ENCODE measurements at regions not wholly inside any gene's neighbourhood (a gene's known extent, or its start where the extent isn't known, plus 50 kb on each side); places are given as distances from the start of the nearest gene placed in this dataset.
"Not testable (repeated sequence)": the region's sequence is repeated elsewhere in the genome, so short reads cannot be mapped to it uniquely, and the experiment has no call there.

DNA sequence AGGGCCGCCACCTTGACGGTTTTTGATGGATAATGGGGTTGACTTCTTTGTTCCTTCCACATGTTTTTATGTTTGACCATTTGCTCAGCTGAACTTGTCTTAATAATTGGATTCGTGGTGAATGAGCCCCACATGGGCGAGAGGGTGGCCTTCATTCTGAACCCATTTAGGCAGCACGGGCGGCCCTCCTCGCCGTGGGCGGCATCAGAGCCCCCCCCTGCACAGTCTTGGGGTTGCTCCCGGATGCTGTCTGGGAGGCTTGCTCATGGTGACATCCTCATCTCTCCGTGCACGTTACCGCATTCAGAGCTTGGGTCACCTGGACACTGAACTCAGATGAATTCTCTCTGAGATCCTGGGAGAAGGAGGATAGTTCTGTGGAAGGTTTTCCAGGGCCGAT, 172.3 kb upstream of the OSBPL11 start:
- intact Hi-C loops (cut with DNase I): no loop called here
- Histone ChIP-seq H3K4me1 (peaks cover 8% of the 10 kb centered on the region), H3K9me3 (no peaks in the 10 kb centered on the region), H3K4me3 (no peak overlapping the region), H3K27ac (no peak overlapping the region), H3K36me3 (no peaks in the 10 kb centered on the region), H3K27me3 (no peaks in the 10 kb centered on the region)
- no peak for DNase-seq (ENCODE audit: extremely low spot score in 2 of 2)
- TF ChIP-seq, protein P1, sequence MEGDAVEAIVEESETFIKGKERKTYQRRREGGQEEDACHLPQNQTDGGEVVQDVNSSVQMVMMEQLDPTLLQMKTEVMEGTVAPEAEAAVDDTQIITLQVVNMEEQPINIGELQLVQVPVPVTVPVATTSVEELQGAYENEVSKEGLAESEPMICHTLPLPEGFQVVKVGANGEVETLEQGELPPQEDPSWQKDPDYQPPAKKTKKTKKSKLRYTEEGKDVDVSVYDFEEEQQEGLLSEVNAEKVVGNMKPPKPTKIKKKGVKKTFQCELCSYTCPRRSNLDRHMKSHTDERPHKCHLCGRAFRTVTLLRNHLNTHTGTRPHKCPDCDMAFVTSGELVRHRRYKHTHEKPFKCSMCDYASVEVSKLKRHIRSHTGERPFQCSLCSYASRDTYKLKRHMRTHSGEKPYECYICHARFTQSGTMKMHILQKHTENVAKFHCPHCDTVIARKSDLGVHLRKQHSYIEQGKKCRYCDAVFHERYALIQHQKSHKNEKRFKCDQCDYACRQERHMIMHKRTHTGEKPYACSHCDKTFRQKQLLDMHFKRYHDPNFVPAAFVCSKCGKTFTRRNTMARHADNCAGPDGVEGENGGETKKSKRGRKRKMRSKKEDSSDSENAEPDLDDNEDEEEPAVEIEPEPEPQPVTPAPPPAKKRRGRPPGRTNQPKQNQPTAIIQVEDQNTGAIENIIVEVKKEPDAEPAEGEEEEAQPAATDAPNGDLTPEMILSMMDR (IDR thresholded peaks at IDR 0.05): no peak
- no peak for TF ChIP-seq POLR2A (IDR thresholded peaks at IDR 0.05)
- no peak for TF ChIP-seq POLR2AphosphoS5 (IDR thresholded peaks at IDR 0.05; ENCODE audit: insufficient read depth in 1 of 2, low read depth in 1 of 2)

DNA sequence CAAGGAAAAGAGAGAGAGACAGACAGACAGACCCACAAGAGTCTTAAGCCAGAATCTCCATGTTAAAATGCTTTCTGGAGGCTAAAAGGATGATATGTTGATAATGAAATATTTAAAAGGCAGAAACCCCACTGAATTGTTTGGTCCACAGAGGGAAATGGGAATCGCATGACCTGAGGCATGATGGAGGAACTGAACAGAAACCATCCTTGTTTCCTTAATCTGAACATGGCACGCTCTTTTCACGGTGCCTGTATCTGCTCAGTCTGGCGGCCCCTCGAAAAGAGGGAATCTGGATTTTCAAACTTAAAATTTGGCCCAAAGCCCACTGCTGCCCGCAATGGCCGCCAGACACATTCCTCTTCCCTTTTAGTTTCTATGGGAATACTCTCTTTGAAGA, 173.5 kb upstream of the OSBPL11 start:
- intact Hi-C loops (cut with DNase I); H3K4me1 ChIP-seq; H3K27me3 ChIP-seq; H3K9me3 ChIP-seq; H3K27ac ChIP-seq; DNase-seq (ENCODE audit: extremely low spot score in 2 of 2); H3K4me3 ChIP-seq; H3K36me3 ChIP-seq: not testable (repeated sequence)

DNA sequence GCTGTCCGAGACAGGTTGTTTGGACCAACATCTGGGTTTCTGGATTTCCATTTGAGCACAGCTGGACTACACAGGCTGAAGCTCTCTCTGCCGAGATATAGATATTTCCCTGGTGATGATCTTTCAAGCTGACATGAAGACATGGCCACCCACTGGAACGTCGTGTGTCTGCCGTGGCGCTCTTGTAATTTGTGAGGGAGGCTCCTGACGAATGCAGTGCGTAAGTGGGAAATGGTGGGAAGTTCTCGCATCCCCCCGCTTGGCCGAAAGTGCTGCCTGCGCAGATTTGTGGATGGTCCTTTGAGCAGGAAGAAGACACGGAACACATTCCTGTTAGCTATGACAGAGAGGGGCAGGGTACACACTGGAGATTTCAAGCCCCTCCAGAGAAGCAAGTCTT, 176.2 kb upstream of the OSBPL11 start:
- intact Hi-C loops (cut with DNase I): loop anchor here (5.0 kb wide), 1 partner anchor 1101 kb away; no protein-coding TSS in a partner anchor
- H3K27me3 ChIP-seq; H3K4me3 ChIP-seq; H3K27ac ChIP-seq; DNase-seq (ENCODE audit: extremely low spot score in 2 of 2); H3K9me3 ChIP-seq; H3K36me3 ChIP-seq; H3K4me1 ChIP-seq: not testable (repeated sequence)

GRCh38 chr3:125774433-125775034, 179.2 kb upstream of the OSBPL11 start:
- not testable (repeated sequence) for H3K4me3 ChIP-seq; H3K9me3 ChIP-seq; H3K36me3 ChIP-seq; H3K4me1 ChIP-seq; H3K27me3 ChIP-seq; H3K27ac ChIP-seq; DNase-seq (ENCODE audit: extremely low spot score in 2 of 2)
- intact Hi-C loops (cut with DNase I): loop anchor here (5.0 kb wide), 1 partner anchor 1098 kb away; no protein-coding TSS in a partner anchor

DNA sequence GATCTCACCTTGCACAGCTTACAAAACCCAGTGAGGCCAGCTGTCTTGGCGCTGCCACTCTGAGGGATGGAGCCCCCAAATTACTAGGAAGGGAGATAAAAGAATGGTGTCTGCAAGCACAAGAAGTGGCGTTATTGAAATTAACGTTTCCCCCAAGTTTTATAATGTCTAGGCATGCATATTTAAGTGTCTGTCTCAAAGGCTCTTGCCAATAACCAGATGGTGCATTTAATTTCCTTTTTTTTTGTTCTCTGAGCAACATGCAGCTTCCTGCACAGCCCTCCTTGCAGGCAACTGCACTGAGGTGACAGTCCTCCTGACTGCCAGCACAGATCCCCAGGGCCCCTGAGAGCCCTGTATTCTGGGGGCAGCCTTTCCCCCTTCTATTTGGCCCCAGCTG, 179.8 kb upstream of the OSBPL11 start:
- H3K27ac ChIP-seq; H3K4me3 ChIP-seq; DNase-seq (ENCODE audit: extremely low spot score in 2 of 2); H3K9me3 ChIP-seq; H3K27me3 ChIP-seq; intact Hi-C loops (cut with DNase I); H3K4me1 ChIP-seq; H3K36me3 ChIP-seq: not testable (repeated sequence)

DNA sequence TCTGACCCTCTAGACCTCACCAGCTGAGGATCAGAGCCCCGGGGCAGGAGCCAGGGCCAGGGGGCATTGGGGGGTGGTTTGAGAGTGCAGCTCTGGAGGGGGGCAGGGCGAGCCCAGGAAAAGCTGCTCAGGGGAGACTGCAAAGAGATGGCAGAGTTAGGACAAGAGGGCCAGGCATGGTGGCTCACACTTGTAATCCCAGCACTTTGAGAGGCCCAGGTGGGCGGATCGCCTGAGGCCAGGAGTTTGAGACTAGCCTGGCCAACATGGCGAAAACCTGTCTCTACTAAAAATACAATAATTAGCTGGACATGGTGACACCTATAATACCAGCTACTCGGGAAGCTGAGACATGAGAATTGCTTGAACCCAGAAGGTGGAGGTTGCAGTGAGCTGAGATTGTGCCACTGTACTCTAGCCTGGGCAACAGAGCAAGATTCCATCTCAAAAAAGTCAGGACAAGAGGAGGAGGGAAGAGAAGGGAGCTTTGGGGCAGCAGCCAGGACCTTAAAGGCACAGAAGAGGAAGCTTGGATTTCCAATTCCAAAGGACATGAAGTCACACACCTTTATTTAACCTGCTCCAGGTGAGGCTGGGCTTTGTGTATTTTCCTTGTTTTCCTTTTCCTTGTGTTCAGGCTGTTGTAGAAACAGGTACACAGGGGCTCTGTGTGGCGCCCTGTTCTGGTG, 180.5 kb upstream of the OSBPL11 start:
- H3K36me3 ChIP-seq; H3K27ac ChIP-seq; DNase-seq (ENCODE audit: extremely low spot score in 2 of 2); intact Hi-C loops (cut with DNase I); H3K4me3 ChIP-seq; H3K9me3 ChIP-seq; H3K27me3 ChIP-seq; H3K4me1 ChIP-seq: not testable (repeated sequence)

DNA sequence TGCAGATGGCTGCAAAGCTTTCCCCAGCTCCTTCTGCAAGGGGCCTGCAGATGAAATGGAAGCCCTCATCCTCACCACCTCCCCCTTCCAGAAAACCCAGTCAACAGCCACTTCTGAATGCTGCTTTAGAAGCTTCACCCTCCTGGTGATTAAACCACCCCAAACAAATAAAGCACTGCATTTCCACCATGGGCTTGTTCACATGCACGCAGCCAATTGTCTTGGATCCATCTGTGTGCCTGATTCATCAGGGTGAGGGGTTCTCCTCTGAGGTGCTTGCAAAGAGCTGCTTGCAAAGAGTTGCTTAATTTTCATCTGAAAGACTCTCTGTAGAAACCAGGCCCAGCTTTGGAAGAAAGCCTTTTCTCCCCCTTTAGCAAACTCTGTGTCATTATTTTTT, 184.0 kb upstream of the OSBPL11 start:
- H3K27ac ChIP-seq; H3K4me1 ChIP-seq; intact Hi-C loops (cut with DNase I); DNase-seq (ENCODE audit: extremely low spot score in 2 of 2); H3K4me3 ChIP-seq; H3K36me3 ChIP-seq; H3K27me3 ChIP-seq; H3K9me3 ChIP-seq: not testable (repeated sequence)

GRCh38 chr3:125779918-125780317, 184.6 kb upstream of the OSBPL11 start:
- DNase-seq (ENCODE audit: extremely low spot score in 2 of 2); intact Hi-C loops (cut with DNase I); H3K27ac ChIP-seq; H3K27me3 ChIP-seq; H3K4me1 ChIP-seq; H3K36me3 ChIP-seq; H3K9me3 ChIP-seq; H3K4me3 ChIP-seq: not testable (repeated sequence)

- H3K27me3 ChIP-seq; DNase-seq (ENCODE audit: extremely low spot score in 2 of 2); H3K27ac ChIP-seq; H3K4me3 ChIP-seq; H3K36me3 ChIP-seq; H3K4me1 ChIP-seq; H3K9me3 ChIP-seq; intact Hi-C loops (cut with DNase I): not testable (repeated sequence)
Observed at GRCh38 chr3:125781678-125782077, 186.4 kb upstream of the OSBPL11 start.

DNA sequence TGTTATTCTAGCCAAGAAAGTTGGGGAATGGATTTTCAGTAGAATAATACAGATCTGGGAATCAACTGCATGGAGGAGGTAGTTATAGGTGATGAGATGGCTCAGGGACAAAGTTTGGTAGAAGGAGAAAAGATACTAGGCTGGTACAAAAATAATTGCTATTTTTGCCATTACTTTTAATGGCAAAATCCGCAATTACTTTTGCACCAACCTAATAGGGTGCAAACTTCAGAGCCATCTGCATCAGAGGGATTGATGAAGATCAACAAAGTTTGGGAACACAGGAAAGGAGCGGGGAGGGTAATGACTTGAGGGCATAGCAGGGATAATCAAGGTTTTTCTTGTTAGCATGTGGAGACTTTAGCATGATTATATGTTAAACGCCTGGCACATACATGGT, 178.7 kb upstream of the ROPN1B start:
- H3K4me3 ChIP-seq; H3K27ac ChIP-seq; H3K4me1 ChIP-seq; H3K36me3 ChIP-seq; intact Hi-C loops (cut with DNase I); H3K9me3 ChIP-seq; DNase-seq (ENCODE audit: extremely low spot score in 2 of 2); H3K27me3 ChIP-seq: not testable (repeated sequence)

- DNase-seq (ENCODE audit: extremely low spot score in 2 of 2); H3K27me3 ChIP-seq; H3K9me3 ChIP-seq; H3K27ac ChIP-seq; H3K4me3 ChIP-seq; H3K4me1 ChIP-seq; intact Hi-C loops (cut with DNase I); H3K36me3 ChIP-seq: not testable (repeated sequence)
Observed at GRCh38 chr3:125791021-125791420, 178.0 kb upstream of the ROPN1B start.

- H3K4me3 ChIP-seq; H3K27me3 ChIP-seq; H3K9me3 ChIP-seq; H3K27ac ChIP-seq; intact Hi-C loops (cut with DNase I); H3K4me1 ChIP-seq; H3K36me3 ChIP-seq; DNase-seq (ENCODE audit: extremely low spot score in 2 of 2): not testable (repeated sequence)
Observed at GRCh38 chr3:125810010-125810409, 159.0 kb upstream of the ROPN1B start.

GRCh38 chr3:125822175-125822574, 146.8 kb upstream of the ROPN1B start:
- intact Hi-C loops (cut with DNase I); H3K36me3 ChIP-seq; DNase-seq (ENCODE audit: extremely low spot score in 2 of 2): not testable (repeated sequence)

More at GRCh38 chr3:125822175-125822574, 146.8 kb upstream of the ROPN1B start:
- H3K9me3 ChIP-seq, H3K4me3 ChIP-seq, H3K4me1 ChIP-seq, H3K27ac ChIP-seq, H3K27me3 ChIP-seq: not testable (repeated sequence)
